NCI-H2029 treated with DMSO at 0.1 percent for 48 hours (cell line): ENCODE measurements at regions not wholly inside any gene's neighbourhood (a gene's known extent, or its start where the extent isn't known, plus 50 kb on each side); places are given as distances from the start of the nearest gene placed in this dataset.
A peak's percentile ranks its signal among the peaks of the same experiment; 100 is the strongest.

ENCODE experiments used
- DNase-seq: peaks from one replicate; lab custom pipeline; 2025; lab: John Stamatoyannopoulos, UW

GRCh38 chr2:67838205-67838604 is 224.6 kb downstream of the C1D start:
- DNase-seq, result no peak

GRCh38 chr2:67839242-67839641 is 223.6 kb downstream of the C1D start:
- DNase-seq, result no peak

DNA sequence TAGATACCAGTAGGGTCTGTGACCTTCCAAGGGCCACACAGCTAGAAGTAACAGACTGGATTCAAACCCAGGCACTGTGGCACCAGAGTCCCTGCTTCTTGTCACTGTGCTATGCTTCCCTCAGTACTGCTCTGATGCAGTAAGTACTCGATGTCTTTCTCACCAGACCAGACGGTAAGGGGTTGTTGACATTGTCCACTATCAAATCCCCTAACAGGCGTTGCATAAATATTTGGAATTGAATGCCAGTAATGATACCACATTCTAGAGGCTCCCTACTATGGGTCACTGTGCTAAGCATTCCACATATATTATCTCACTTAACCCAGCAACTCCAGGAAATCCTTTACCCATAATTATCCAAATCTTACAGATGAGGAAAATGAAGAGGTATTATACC is 223.1 kb downstream of the C1D start:
- DNase-seq, result no peak

GRCh38 chr2:67840460-67841068 is 222.2 kb downstream of the C1D start:
- DNase-seq, result peak; percentile 29

GRCh38 chr2:67841711-67842110 is 221.1 kb downstream of the C1D start:
- DNase-seq, result no peak

DNA sequence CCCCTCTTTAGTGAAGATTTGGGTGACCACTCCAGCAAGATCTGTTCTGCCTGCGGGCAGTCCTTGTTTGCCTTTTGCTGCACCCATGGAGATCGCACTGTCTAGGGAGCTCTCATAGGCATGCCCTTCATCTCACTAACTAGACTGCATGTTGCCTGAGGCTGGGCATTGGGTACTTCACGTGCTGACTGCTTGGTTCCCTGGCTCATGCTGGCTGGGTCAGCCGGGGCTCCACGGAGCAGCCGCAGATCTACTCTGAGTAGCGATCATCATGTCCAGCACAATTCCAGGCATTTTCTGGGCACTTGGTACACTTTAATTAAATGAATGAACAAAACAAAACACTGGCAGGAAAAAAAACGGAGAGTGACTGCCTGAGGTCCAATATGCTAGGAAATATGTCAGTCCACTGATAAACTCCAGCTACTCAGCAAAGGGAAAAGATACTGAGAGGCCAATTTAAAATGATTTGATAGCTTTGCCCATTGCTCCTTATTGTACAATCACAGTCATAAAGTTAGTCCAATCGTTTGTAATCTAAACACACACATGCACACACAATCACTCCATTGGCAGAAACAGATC is 220.3 kb downstream of the C1D start:
- DNase-seq, result no peak

DNA sequence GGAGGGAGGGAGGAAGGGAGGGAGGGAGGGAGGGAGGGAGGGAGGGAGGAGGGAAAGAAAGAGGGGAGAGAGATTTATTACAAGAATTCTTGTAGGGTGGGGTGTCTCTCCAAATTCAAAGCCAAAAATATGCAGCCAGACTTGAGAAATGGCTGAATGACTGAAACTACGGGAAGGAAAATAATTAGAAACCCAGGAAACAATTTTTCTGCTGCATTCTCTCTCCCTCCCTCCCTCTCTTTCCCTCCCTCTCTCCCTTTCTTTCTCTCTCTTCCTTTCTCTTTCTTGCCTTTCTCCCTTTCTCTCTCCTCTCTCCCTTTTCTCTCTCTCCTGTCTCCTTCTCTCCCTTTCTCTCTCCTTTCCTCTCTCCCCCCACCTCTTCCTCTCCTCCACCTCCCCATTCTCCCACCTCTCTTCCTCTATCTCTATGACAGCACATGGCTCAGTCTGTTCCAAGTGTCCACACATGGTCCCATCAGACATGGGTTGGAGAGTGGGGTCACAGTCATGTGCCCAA is 218.7 kb downstream of the C1D start:
- DNase-seq, result no peak

GRCh38 chr2:67845621-67846369 is 217.0 kb downstream of the C1D start:
- no peak for DNase-seq

DNA sequence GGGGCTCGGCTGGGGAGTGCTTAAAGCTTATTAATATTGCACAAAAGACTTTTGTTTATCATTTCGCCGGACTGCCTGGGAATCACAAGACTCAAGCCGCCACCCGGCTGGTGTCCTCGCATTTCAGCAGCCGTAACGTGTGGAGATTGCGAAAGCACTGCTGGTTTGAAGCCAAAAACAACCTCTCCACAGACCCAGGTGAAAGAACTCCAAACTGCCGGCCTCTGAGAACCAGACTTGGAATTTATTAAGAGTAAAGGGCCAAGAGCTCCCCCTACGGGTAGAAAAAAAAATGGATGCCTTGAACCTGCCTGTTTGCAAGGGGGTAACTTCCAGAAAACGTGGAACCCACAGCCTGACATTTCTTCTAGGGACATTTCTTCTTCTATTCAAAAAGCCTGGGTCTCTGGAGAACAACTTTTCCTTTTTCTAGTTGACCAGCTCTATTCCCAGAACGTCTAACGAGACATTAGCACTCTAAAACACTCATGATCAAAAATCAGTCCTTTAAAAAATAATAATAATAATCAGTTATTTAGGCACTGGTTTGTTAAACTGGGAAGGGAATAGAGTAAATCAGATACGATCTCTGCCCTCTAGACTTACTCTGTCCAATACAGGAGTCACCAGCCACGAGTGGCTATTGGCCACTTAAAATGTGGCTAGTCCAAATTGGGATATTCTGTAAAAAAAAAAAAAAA is 216.3 kb downstream of the C1D start:
- DNase-seq, result peak; percentile 88

DNA sequence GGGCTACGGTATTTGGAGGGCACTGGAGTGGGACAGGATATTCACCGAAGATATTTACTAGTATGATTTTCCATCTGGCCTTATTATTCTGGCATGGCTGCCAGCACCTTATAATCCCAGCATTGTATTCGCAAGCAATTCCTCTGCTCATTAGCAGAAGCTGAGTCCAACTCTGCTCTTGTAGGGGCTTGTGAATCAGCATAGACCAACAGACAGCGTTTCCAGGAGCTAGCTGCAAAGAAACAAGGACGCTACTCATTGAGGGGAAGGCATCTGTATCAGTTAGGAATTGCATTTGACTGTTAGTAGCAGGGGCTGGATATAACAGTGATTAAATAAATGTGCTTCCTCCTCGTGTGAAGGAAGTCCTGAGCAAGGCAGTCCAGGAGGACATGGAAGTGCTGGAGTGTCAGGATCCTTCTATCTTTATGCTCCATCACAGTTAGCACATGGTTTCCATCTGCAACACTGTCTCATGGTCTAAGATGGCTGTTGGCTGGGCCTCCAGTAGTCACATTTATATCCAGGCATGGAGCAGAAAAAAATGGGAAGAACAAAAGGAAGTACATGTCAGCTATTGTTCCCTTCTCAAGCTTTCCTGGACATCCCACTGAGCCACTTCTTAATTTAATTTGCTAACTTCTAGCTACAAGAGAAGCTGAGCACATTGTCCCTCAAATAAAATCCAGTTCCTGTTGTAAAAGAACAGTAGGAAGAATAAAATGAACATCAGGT is 214.1 kb downstream of the C1D start:
- no peak for DNase-seq

- no peak for DNase-seq
Observed at GRCh38 chr2:67851016-67851415, 211.8 kb downstream of the C1D start.

DNA sequence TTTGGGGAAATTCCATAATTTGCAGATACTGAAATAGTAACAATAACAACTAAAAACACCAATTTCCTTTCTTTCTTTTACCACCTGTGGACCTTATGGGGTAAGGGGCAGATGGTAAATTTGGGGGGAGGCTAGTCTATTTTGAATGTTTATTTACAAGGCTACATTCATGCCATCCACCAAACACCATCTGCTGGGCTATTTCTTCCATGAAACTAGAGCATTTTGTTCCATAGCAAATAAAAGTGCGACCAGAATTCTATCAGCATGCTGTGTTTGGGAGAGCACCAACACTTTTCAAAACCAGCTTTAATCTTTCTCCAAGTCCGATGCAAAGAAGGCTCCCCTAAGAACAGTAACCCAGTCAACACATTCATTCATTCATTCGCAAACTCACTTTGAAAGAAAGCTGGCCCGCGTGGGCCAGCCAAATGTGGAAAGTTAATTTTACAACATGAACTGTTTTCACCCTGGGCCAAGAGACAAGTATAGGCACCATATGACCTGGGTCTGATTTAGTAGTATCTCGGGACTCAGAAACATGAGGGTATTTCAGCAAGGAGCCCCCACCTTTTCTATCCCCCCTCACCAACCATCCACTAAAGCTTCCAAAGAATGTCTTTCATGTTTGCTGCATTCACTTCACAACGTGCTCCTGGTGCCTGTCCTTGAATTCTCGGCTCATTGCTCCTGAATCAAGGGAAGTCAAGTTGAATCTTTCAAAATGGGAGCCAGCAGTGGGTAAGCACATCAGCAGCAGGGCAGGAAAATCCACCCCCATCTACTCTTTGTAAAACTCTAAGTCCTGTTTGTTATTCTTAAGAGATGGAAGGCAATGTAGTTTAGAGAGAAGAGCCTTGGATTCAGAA is 210.6 kb downstream of the C1D start:
- DNase-seq, result no peak

DNA sequence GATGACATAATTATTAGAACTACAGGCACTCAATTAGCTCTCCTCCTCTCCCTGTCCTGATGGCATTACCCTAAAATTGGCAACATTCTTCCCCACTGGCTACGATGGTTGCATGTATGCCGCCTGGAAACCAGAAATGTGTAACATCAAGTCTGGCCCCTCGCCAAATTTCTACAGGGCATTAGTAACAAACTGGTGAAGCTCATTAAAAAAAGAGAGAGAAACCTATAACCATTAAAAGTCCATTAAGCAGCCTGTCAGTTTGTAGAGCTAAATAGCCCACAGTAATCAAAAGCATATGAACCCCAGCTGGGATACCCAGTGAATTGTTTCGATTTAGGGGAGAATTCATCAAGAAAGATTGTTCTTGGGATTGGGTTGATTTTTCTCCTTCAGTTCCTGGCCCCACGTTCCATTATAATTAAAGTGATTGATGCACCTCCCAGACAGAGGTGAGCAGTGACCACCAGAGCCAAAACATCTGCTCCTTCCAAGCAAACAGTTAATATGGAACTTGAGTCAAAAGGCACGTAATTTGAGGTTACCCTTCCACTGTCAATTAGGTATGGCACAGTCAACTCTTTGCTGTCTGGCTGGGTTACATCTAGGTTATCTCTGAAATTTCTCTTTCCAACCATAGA is 208.6 kb downstream of the C1D start:
- no peak for DNase-seq

DNA sequence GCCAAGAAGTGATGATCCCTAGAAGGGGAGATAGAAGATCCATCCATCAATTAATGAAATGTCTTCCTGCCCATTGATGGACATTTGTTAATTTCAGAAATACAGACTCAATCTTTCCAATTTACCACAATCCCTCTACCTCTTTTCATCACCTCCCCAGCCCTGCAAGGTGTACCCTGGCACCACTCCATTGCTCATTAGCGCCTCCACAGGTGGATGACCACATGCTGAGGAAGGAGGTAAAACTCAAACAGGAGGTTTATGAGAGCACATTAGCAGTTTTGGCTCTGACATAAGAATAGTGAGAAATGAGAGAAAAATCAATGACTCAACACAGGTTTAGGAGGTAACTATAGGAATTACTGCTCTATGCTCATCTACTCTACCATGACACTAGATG is 208.0 kb downstream of the C1D start:
- DNase-seq, result no peak

DNA sequence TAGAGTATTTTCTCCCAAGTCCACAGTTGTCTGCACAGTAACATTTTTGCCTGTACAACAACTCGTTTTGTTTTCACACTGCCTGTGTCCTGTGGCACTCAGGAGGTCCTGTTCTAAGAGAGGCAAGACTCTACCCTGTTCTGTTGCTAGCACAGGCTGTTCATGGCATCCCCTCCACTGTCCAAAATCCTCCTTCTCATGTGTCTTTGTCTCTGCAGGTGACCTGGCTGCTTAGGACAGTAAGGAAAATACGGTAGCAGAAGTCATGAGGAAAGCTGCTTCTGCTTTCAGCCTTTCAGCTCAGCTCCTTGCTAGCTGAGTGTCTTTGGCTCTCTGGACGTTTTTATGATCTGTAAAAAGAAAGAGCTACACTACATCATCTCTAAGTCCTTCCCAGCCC is 205.9 kb downstream of the C1D start:
- DNase-seq, result no peak

GRCh38 chr2:67857836-67858235 is 205.0 kb downstream of the C1D start:
- no peak for DNase-seq

GRCh38 chr2:67858886-67859285 is 203.9 kb downstream of the C1D start:
- DNase-seq, result no peak

DNA sequence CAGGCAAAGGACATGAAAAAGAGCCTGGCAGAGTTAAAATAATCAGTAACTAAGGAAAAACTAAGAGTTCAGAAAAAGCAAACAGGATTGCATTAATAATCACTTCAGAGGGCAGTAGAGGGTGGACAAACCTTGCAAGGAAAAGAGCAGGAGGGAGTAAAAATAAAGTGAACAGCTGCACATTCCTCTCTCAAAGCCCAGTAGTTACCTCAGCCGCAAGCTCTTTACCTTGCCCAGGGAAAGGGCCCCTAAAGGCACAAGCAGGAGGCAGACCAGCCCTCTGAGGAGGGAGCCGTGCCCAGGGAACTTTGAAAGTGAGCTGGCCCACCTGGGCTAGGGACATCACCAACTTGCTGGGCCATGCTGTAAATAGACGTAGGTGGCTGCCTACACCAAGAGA is 196.9 kb downstream of the C1D start:
- no peak for DNase-seq

DNA sequence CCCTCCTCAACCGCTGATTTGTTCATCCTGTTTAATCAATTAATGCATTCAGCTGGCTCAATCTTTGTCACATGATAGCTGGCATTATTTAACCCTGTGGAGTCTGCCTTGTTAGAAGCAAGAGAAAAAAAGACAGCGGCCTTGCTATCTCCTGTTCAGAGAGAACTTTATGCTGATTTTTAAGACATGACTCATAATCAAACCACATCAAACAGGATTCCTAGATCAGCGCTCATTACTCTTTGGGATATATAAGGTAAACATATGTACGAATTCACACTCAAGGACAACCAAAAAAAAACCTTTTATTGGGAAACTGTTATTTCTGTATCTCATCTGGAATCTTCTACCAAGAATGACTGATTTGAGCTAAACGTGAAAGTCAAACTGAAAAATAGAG is 195.1 kb downstream of the C1D start:
- no peak for DNase-seq

- no peak for DNase-seq
Observed at GRCh38 chr2:67871686-67872412, 191.0 kb downstream of the C1D start.
